A673 (cell line): ENCODE measurements at regions not wholly inside any gene's neighbourhood (a gene's known extent, or its start where the extent isn't known, plus 50 kb on each side); places are given as distances from the start of the nearest gene placed in this dataset.

Experiments
- CTCF ChIP-seq: fragments of 300-800, 200-600 bp; sonication (generic); conservative IDR thresholded peaks from 2 replicates; pipeline ENCODE4 v1.5.1; 2017; ENCODE audit warnings: low read depth, mild to moderate bottlenecking, antibody characterized with exemption, low read length, moderate library complexity, mixed read lengths
- EZH2 ChIP-seq: fragments of 200-600 bp; sonication (generic); IDR thresholded peaks from 2 replicates; pipeline ENCODE4 v1.6.1; 2017; ENCODE audit warnings: borderline replicate concordance, low read depth, mild to moderate bottlenecking, mixed read lengths, antibody characterized with exemption, low read length; ENCODE audit not compliant: poor library complexity, severe bottlenecking

- TF ChIP-seq CTCF = no peak
- TF ChIP-seq EZH2 = no peak
Measured at GRCh38 chr13:106371024-106371423, 164.4 kb downstream of the EFNB2 start.
